Panc1 (cell line): ENCODE measurements at regions not wholly inside any gene's neighbourhood (a gene's known extent, or its start where the extent isn't known, plus 50 kb on each side); places are given as distances from the start of the nearest gene placed in this dataset.

Source experiments
- ATAC-seq: fragments of 200-7000 bp; cut with Tn5 transposase; 2 replicates; pipeline ENCODE4 v1.9.1; 2020; ENCODE audit warnings: mild to moderate bottlenecking, moderate library complexity
- BruUV-seq: library from RNA; stranded (reverse); fragments of 400-500 nt; replicated peaks from 2 replicates; lab custom pipeline; 2021; lab: Mats Ljungman, UMichigan
- CTCF ChIA-PET: fragments of 300-600 bp; sonication (Branson Sonifier 250); formaldehyde crosslinking; loops from one replicate; lab custom pipeline; 2022; ENCODE audit warnings: antibody characterized with exemption; lab: Charles Lee
- POLR2A ChIA-PET: fragments of 300-600 bp; sonication (Branson Sonifier 250); formaldehyde crosslinking; loops from one replicate; lab custom pipeline; 2022; ENCODE audit warnings: antibody characterized with exemption; lab: Charles Lee
- DNase-seq: peaks from one replicate; pipeline ENCODE4 v3.0.0-alpha.2; 2010; ENCODE audit warnings: low read depth, low spot score
- H3K27ac ChIP-seq: 2 replicates; pipeline ENCODE4 v1.5.1; 2011; ENCODE audit warnings: mild to moderate bottlenecking, low read length, inconsistent platforms
- H3K27me3 ChIP-seq: fragments of 200-500 bp; sonication (Bioruptor generic); 2 replicates; pipeline ENCODE4 v1.6.0; 2014; ENCODE audit warnings: low read length, inconsistent platforms; ENCODE audit not compliant: control insufficient read depth, insufficient read depth
- H3K36me3 ChIP-seq: fragments of 200-500 bp; sonication (Bioruptor generic); 2 replicates; pipeline ENCODE4 v1.5.1; 2014; ENCODE audit warnings: inconsistent platforms, mild to moderate bottlenecking, low read length, moderate library complexity; ENCODE audit not compliant: control insufficient read depth, insufficient read depth
- H3K4me1 ChIP-seq: 2 replicates; pipeline ENCODE4 v1.5.1; 2011; ENCODE audit warnings: inconsistent platforms, mild to moderate bottlenecking, low read length, moderate library complexity; ENCODE audit not compliant: control insufficient read depth, insufficient read depth
- H3K4me3 ChIP-seq, 2 experiments: 2 replicates each; pipeline ENCODE4 v1.5.1; 2011 to 2012; ENCODE audit warnings: low read depth in 2 of 2, low read length in 2 of 2, mild to moderate bottlenecking in 2 of 2, inconsistent platforms in 1 of 2, moderate library complexity in 1 of 2
- H3K9me3 ChIP-seq: fragments of 200-500 bp; sonication (Bioruptor generic); 2 replicates; pipeline ENCODE4 v1.5.1; 2014; ENCODE audit warnings: low read depth, mild to moderate bottlenecking, inconsistent platforms, low read length, moderate library complexity; ENCODE audit not compliant: control insufficient read depth, insufficient read depth
- CTCF ChIP-seq: fragments of 450-650 bp; IDR thresholded peaks from 2 replicates; pipeline ENCODE4 v1.5.1; 2017; ENCODE audit warnings: mild to moderate bottlenecking
- POLR2AphosphoS5 ChIP-seq: IDR thresholded peaks from 2 replicates; pipeline ENCODE4 v1.6.1; 2012; ENCODE audit warnings: mild to moderate bottlenecking, low read depth, low read length, moderate library complexity
- REST ChIP-seq, 2 experiments: IDR thresholded peaks; 2 replicates each; pipeline ENCODE4 v1.6.1; 2011 to 2012; ENCODE audit warnings: low read depth in 2 of 2, control low read depth in 1 of 2, low read length in 1 of 2, mild to moderate bottlenecking in 1 of 2, moderate library complexity in 1 of 2; ENCODE audit not compliant: insufficient read depth in 1 of 2
- SIN3A ChIP-seq: IDR thresholded peaks from 2 replicates; pipeline ENCODE4 v1.6.1; 2012; ENCODE audit warnings: low read depth, mild to moderate bottlenecking, low read length, moderate library complexity, borderline replicate concordance; ENCODE audit not compliant: insufficient read depth
- TCF7L2 ChIP-seq: IDR thresholded peaks from 2 replicates; pipeline ENCODE4 v1.6.1; 2011; ENCODE audit warnings: mild to moderate bottlenecking, low read depth, low read length, inconsistent platforms
- in situ Hi-C: cut with HindIII; loops from 2 replicates; pipeline ENCODE4 v1.10.0; 2016; ENCODE audit warnings: low sequenced_read_pairs, low pct_unique_long_range_greater_than_20kb
- intact Hi-C: fragments of 100-400 bp; cut with micrococcal nuclease; formaldehyde crosslinking; loops from one replicate; pipeline ENCODE4 v1.10.0; 2022; ENCODE audit not compliant: unreplicated experiment

- no peak overlapping the region for H3K27ac ChIP-seq
- BruUV-seq = no TSS peak
Measured at GRCh38 chr4:134691915-134692314, 490.3 kb upstream of the PABPC4L start.

GRCh38 chr4:134687646-134688628 lies 486.3 kb upstream of the PABPC4L start:
- ATAC-seq = no peak
- no peak for TF ChIP-seq POLR2AphosphoS5
- no peaks in the 10 kb centered on the region for H3K27me3 ChIP-seq
- no peak overlapping the region for H3K27ac ChIP-seq
- in situ Hi-C loops (no loop called here), intact Hi-C loops (no loop called here)
- H3K4me1 ChIP-seq = no peaks in the 10 kb centered on the region
- CTCF ChIA-PET = no interaction called here
- H3K9me3 ChIP-seq = no peaks in the 10 kb centered on the region
- BruUV-seq = no TSS peak
- H3K36me3 ChIP-seq = no peaks in the 10 kb centered on the region
- DNase-seq = no peak
- POLR2A ChIA-PET = no interaction called here
- no peak overlapping the region for H3K4me3 ChIP-seq

More at GRCh38 chr4:134691915-134692314, 490.3 kb upstream of the PABPC4L start:
- intact Hi-C loops = no loop called here
- Histone ChIP-seq H3K4me3 (no peak overlapping the region), H3K4me1 (no peaks in the 10 kb centered on the region), H3K9me3 (no peaks in the 10 kb centered on the region), H3K27me3 (no peaks in the 10 kb centered on the region), H3K36me3 (no peaks in the 10 kb centered on the region)
- ATAC-seq (no peak), DNase-seq (no peak)
- POLR2A ChIA-PET = no interaction called here
- CTCF ChIA-PET = no interaction called here
- no peak for TF ChIP-seq REST (IDR thresholded peaks at IDR 0.05; ENCODE audit: insufficient read depth in 1 of 2, low read depth in 2 of 2, low read length in 1 of 2)
- no peak for TF ChIP-seq POLR2AphosphoS5
- TF ChIP-seq SIN3A = no peak
- TF ChIP-seq CTCF = no peak
- TF ChIP-seq TCF7L2 = no peak
- in situ Hi-C loops = no loop called here
